Stimulated activated CD4-positive, alpha-beta T cell treated with anti-CD3 and anti-CD28 coated beads, Interleukin-2, amount 100 ng/mL, for 24 hours (primary cell): ENCODE measurements at regions not wholly inside any gene's neighbourhood (a gene's known extent, or its start where the extent isn't known, plus 50 kb on each side); places are given as distances from the start of the nearest gene placed in this dataset.
"Not testable (repeated sequence)": the region's sequence is repeated elsewhere in the genome, so short reads cannot be mapped to it uniquely, and the experiment has no call there.

Source experiments
- DNase-seq, 2 donors: peaks; one replicate each; pipeline ENCODE4 v3.0.0-alpha.2; 2020

GRCh38 chr15:77837649-77838025 lies 204.9 kb upstream of the LINGO1 start:
- no peak for DNase-seq

DNA sequence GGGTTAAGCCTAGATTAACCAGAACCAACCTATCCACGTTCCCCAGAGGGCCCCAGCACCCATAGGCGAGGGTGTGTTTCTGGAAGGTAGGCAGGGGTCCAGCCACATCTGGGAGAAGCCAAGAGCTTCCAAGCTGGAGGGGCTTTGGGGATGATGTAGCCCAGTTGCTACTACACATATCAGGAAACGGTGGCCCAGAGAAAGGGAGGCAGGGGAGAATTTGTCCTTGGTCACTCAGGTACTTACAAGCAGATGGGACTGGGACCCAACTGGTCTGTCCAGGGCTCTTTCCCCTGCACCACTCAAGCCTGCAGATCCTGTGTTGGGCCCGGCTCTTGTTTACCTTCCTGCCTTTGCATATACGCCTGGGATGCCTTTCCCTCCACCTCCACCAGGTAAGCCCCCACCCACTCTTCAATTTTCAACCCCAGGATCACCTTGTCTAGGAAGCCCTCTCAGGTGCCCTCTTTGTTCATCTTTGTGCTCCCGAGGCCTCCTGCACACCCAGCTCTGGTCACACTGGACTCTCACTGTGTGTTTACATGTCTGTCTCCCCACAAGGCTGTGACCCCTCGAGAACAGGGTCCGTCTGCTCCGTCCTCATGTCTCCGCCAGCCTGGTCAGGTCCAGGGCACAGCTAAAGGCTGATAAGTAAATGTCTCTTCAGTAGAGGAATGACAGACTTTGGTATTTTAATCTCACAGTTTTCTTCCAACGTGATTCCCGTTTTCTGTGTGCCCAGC lies 204.4 kb upstream of the LINGO1 start:
- DNase-seq: no peak

DNA sequence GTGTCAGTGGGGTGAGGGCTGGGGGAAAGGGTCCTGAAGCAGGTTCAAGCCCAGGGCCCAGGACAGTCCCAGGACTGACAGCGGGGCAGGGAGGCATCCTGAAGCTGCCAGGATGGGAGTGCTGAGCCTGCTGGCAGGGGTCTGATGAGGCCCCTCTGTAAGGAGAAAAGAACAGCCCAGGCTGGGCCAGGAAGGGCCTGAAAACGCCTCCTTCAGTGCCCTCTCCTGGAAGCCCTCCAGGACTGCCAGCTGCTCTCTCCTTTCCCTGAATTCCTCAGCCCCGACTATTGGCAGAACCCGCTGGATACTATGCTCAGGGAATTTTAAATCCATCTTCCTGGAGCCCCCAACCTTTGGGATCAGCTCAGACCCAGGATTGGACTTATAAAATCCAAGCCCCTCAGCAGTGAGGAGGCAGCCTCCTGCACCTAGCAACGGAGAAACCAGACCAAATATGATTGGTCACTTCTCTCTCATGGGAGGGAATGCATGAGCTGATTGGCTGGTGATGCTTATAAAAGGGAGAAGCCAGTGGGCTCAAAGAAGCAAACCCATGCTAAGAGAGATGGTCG lies 203.5 kb upstream of the LINGO1 start:
- DNase-seq: no peak

- DNase-seq: no peak
These were observed 201.7 kb upstream of the LINGO1 start for GRCh38 chr15:77834276-77834990.

DNA sequence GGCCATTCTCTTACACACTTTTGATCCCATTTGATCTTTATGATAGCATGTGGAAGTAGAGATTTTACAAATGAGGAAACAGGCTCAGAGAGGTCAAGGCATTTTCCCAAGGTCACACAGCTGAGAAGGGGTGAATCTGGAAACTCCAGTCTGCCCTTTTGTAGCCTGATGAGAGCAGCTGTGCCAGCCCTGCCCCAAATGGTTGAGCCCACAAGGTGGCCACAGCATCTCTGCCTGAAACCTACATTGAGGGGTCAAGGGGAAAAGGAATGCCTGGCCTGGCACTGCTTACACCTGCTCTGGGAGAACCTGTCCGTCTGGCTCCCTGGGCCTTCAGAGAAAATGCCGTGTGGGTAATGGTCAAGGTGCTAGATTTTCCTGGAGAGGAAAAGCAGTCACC lies 200.2 kb upstream of the LINGO1 start:
- DNase-seq: no peak

- no peak for DNase-seq
These were observed 199.3 kb upstream of the LINGO1 start for GRCh38 chr15:77831986-77832385.

GRCh38 chr15:77830051-77830468 lies 197.3 kb upstream of the LINGO1 start:
- no peak for DNase-seq

DNA sequence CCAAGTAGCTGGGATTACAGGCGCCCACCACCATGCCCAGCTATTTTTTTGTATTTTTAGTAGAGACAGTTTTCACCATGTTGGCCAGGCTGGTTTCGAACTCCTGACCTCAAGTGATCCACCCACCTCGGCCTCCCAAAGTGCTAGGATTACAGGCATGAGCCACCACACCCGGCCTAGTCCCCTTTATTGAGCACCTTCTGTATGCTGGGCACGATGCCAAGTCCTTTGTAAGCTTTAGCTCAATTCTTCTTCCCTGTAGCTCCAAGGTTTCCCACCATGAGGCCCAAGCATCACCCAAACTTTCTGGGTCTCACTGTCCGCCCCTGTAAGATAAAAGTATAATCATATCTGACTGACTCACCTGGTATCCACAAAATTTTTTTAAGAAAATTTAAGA lies 196.6 kb upstream of the LINGO1 start:
- not testable (repeated sequence) for DNase-seq

DNA sequence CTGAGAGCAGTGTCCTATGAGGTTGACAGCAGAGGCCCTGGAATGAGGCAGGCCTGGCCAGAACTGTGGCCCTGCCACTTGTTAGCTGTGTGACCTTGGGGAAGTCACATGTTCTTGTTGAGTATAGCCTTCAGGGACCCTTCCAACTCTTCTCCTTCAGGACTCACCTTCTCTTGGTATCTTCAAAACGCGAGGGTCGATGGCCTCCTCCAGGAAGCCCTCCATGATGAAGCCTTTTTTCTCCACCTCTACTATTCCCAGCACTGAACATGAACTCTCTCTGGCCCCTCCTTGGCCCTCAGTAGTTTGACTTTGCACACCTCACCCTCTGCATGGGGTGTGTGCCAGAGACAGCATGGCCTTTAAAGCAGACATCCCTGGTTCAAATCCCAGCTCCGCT lies 195.1 kb upstream of the LINGO1 start:
- no peak for DNase-seq

GRCh38 chr15:77826006-77826695 lies 193.4 kb upstream of the LINGO1 start:
- DNase-seq: no peak

DNA sequence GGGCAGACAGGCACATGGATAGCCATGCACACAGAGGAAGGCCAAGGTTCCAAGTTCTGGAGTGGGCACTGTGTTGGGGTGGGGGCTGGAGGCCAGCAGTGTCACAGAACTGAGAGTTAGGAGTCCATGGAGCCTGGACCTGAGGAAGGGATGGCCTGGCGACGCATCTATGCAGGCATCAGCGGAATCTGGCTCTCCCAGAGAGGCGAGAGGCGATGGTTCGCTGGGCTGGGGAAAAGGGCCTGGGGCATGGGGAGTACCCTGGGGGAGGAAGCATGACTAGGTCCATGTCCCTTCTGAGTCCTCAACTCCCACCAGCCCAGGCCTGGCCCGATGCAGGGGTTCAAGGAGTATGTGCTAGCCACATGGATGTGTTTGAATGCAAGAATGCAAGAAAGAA lies 192.8 kb upstream of the LINGO1 start:
- DNase-seq: no peak

DNA sequence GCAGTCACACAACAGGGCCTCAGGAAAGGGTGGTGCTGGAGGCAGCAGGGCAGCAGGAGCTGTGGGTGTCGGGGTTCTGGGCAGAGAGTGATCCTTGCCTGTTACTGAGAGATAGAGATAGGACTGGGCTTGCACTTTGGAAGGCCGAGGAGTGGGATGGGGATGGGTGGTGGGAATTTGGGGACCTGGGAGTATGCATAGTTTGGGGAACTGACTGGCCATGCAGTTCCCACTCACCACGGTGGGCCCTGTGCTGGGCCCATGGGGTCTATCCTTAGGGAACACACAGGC lies 192.5 kb upstream of the LINGO1 start:
- DNase-seq: no peak

DNA sequence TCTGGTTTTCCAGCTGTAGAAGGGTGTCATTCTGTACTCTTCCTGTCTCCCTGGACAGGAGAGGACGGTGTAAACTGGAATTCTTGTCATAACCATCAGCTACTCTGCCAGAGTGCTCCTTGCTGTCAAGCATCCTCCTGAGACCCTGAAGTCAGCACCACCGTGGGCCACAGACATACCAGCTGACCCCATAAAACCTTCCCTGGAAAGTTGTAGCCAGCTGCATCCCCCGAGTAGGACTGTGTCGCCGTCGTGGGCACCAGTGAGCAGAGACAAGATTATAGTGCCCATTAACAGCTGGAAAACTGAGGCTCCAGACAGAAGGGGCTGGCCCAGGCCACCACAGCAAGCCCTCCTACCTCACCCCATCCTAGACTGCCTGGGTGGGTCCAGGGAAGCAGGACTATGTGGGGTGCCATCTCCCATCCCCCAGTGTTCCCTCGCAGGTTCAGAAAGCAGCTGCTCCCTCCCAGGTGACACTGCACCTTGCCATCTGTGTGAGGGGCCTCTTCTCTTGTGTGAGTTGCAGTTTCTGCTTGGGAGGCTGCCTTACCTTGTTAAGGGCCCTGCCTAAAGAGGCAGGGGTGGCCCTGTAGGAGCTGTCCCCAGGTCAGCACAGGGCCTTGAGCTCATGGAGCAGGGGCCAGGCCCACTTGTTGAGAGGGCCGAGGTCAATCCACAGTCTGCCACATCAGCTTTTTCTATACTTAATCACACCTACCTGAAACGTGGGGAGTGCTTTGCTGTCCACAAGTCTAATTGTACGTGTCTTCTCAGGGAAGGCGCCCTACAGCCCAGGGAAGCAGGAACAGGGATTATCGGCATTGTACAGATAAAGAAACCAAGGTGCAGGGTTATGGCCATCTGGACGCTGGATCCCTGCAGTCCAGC lies 191.9 kb upstream of the LINGO1 start:
- no peak for DNase-seq

DNA sequence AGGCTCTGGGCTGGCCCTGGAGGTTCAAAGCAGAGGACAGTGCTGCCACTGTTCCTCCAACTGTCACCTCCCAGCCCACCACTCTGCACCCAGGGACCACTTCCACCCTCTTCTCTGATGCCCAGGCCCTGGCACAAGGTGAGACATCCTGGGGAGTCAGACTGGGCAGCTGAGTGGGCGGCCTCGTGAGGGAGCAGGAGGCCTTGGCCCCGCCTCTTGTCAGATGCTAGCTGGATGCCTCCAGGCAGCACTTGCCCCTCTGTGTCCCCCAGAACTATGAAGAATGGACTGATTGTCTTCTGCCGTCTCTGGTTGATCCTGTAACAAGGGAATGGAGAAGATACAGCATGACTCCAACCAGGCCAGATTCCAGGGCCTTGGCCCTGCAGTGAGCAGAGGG lies 191.0 kb upstream of the LINGO1 start:
- no peak for DNase-seq

DNA sequence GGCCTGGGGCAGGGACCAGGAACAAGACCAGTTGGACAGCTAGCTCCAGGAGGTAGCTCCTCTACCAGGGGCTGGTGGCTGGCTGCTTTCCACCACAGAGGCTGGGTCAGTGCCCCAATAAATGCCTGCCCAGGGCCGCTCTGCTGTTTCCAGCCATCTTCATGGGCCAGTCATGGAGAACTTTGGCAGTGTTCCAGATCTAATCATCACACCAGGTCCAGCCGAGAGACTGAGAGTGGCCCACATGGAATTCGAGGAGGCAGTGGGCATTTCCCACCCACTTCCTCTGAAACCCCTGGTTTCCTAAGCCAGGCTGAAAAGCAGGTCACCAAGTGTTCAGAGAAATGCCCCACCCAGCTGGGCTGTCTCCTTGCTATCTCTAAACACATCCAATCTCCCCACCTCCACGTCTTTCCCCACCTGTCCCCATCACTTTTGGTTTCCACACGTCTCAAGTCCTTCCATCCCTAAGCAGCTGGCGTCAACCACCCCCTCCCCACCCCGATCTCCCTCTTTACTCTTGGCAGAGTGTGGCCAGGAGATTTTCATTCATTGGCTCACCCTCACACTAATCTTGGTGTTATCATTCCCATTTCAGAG lies 190.0 kb upstream of the LINGO1 start:
- no peak for DNase-seq

- no peak for DNase-seq
These were observed 189.2 kb upstream of the LINGO1 start for GRCh38 chr15:77821959-77822256.

DNA sequence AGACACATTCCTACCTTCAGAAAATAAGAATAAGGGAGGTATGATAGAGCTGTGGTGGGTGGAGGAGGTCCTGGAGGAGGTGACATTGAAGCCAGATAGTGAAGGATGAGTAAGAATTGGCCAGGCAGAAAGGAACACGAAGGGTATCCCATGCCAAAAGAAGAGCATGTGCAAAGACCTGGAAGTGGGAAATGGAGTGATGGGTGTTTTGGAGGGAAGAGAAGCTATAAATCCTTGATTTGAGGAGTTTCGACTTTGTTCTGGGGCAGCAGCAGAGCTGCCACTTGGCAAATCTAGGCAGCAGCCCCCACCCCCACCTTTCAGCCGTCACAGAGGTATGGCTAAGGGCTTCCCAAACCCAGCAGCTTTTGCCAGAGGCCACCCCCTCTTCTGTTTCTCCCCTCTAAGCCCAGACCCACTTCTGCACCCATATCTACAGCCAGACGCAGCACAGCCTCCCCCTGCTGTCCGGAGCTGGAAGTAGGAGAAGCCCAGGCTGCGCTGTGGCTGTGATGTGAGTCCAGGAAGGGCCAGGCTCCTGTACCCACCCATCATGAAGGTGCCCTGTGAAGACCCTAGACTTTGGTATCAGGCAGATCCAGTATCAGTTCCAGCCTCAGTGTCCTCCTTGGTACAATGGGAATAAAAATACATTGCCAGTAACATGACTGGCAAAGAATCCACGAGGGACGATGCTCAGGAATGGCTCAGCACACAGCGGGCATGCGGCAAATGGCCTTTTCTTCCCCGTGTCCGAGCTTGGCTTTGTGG lies 188.7 kb upstream of the LINGO1 start:
- DNase-seq: peak; percentile 33 to 67

DNA sequence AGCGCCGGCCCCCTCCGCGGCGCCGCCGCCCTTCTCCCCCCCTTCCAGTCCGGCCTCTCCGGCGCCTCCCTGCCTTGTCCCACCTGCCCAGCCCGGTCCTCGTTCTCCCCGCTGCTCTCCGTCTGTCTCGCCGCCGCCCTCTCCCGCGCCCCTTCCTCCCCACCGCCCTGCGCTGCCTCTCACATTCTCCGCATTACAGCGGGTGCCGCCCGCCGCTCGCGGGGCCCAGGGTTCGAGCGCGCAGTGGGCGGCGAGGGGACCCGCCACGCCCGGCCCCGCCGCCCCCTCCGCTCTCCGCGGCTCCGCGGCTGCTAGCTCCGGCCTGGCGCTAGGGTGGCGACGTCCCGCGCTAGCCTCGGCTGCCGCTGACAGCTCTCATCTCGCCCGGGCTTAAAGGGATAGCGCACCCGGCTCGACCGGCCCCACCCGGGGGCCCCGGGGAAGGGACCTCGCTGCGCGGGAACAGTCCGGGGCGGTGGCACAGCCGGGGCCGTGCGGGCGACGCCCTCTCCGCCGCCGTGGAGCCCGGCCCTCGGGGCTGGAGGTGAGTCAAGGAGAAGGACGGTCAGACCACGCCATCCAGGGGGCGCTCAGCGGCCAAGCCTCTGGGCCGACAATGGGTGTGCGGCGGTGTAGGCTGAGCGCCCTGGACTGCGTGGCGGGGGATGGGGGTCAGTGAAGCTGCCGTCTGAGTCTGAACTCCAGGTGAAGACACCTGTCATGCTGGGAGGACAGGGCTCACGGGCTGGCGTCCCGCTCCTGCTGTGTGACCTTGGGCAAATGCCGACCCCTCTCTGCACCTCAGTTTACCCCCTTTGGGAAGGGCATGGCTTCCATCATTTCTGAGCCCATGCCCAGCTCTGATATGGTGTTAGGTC lies 187.4 kb upstream of the LINGO1 start:
- peak in 1 of 2 donors; percentile 13 for DNase-seq

GRCh38 chr15:77819048-77819850 lies 186.5 kb upstream of the LINGO1 start:
- DNase-seq: no peak

DNA sequence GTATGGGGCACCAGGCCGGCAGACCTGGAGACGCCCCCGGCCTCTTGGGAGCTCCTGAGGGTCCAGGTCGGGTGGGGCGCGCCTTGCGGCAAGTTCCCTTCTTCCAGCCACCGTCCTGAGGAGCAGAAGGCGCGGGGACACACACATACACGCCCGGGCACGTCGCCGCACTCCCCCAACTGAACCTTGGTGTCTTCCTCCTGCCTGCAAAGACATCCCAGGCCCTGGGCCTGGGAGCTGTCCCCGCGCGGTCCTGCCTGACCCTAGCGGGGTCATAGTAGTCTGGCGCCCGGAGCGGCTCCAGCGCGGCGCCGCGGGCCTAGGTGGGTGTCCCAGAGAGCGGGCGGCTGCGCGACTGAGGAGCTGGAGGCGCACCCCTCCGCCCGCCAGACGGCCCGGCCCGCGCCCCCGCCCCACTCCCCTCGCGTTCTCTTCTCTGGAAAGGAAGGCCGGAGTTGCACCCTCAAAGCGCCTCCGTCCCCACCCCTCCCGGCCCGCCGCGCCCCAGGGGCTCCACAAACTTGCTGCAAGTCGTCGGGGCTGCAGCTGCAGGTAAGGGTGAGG lies 185.9 kb upstream of the LINGO1 start:
- DNase-seq: no peak
